ENCODE measurements at regions not wholly inside any gene's neighbourhood (a gene's known extent, or its start where the extent isn't known, plus 50 kb on each side); places are given as distances from the start of the nearest gene placed in this dataset.

GRCh38 chr14:71536015-71536740, 396.1 kb upstream of the RGS6 start:
- TF ChIP-seq CTCF (IDR thresholded peaks at IDR 0.05) (no peak), POLR2AphosphoS5 (IDR thresholded peaks at IDR 0.05) (no peak), EP300 (IDR thresholded peaks at IDR 0.05) (no peak)
